ENCODE measurements at regions not wholly inside any gene's neighbourhood (a gene's known extent, or its start where the extent isn't known, plus 50 kb on each side); places are given as distances from the start of the nearest gene placed in this dataset.

DNA sequence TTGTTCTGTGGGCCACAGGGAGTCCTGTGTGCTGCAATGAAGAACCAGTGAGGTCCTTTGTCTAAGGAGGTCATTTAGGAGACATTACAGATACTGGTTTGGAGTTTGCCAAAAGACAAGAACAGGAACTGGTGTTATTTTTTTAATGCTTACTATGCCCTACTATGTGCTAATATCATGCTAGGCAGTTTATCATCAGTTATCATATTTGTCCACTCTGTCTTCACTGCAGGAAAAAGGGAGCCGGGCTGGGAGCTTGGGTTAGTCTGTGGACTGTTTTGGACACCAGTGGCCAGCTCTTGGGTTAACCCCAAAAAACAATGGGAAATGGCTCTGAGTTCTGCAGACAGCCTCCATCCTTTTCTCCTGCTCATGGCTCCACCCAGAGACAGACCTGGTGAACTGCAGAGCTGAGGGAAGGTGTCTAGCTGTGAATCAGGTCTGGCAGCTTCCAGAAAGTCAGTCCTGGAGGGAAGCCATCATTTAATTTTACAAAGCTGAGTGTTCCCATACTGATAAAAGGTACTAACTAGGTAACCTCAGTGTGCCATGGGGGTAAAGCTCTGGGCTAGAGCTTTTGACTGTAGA lies 101.2 kb upstream of the ZNF746 start:
- TF ChIP-seq CTCF (optimal IDR thresholded peaks at IDR 0.05 in 1 of 3, IDR thresholded peaks at IDR 0.05 in 1 of 3, conservative IDR thresholded peaks at IDR 0.05 in 1 of 3; ENCODE audit: extremely low read depth in 1 of 3, insufficient read depth in 2 of 3, low read length in 3 of 3), result peak; percentile 65 to 73 (median 67)
- no peak for TF ChIP-seq EZH2 (IDR thresholded peaks at IDR 0.05; ENCODE audit: low read length)
